Right ventricle myocardium superior (tissue), 1 donor: ENCODE measurements at regions not wholly inside any gene's neighbourhood (a gene's known extent, or its start where the extent isn't known, plus 50 kb on each side); places are given as distances from the start of the nearest gene placed in this dataset.
"Not testable (repeated sequence)": the region's sequence is repeated elsewhere in the genome, so short reads cannot be mapped to it uniquely, and the experiment has no call there.

Experiments used
- ATAC-seq: fragments of 200-7000 bp; cut with Tn5 transposase; one replicate; pipeline ENCODE4 v1.9.1; 2020; ENCODE audit warnings: mild to moderate bottlenecking; ENCODE audit not compliant: poor library complexity
- DNase-seq: peaks from one replicate; pipeline ENCODE4 v3.0.0-alpha.2; 2020
- intact Hi-C: fragments of 100-400 bp; cut with DNase I; formaldehyde crosslinking; loops from one replicate; pipeline ENCODE4 v1.11.2; 2022
- donor health status: DM: no; HTN: yes; CAD: no; lungs with severe emphysema.

GRCh38 chr12:14239935-14240872 is 125.3 kb upstream of the ATF7IP start:
- intact Hi-C loops: loop anchor here (10.0 kb wide), 1 partner anchor 425 kb away; no protein-coding TSS in a partner anchor
- DNase-seq: peak; percentile 53
- no peak for ATAC-seq

GRCh38 chr12:14240873-14241220 is 124.6 kb upstream of the ATF7IP start:
- DNase-seq (no peak), ATAC-seq (no peak)
- intact Hi-C loops: no loop called here

- intact Hi-C loops, DNase-seq, ATAC-seq: not testable (repeated sequence)
Measured at GRCh38 chr12:14242825-14243224, 122.7 kb upstream of the ATF7IP start.

- no peak for ATAC-seq
- no peak for DNase-seq
- intact Hi-C loops: no loop called here
Measured at GRCh38 chr12:14243941-14244340, 121.5 kb upstream of the ATF7IP start.

- ATAC-seq (no peak), DNase-seq (no peak)
- intact Hi-C loops: no loop called here
Measured at GRCh38 chr12:14244876-14245669, 120.4 kb upstream of the ATF7IP start.

- no peak for DNase-seq
- no peak for ATAC-seq
- intact Hi-C loops: no loop called here
Measured at GRCh38 chr12:14247166-14247565, 118.3 kb upstream of the ATF7IP start.

- ATAC-seq (no peak), DNase-seq (no peak)
- intact Hi-C loops: no loop called here
Measured at GRCh38 chr12:14249368-14249767, 116.1 kb upstream of the ATF7IP start.

- ATAC-seq: no peak
- intact Hi-C loops: no loop called here
- DNase-seq: no peak
Measured at GRCh38 chr12:14252697-14253096, 112.8 kb upstream of the ATF7IP start.

- ATAC-seq (no peak), DNase-seq (no peak)
- intact Hi-C loops: no loop called here
Measured at GRCh38 chr12:14253496-14253895, 112.0 kb upstream of the ATF7IP start.

GRCh38 chr12:14254781-14255180 is 110.7 kb upstream of the ATF7IP start:
- DNase-seq (no peak), ATAC-seq (no peak)
- intact Hi-C loops: loop anchor here (5.0 kb wide), 1 partner anchor 113 kb away; the partner anchor contains the start of gene ATF7IP

GRCh38 chr12:14256121-14256520 is 109.4 kb upstream of the ATF7IP start:
- ATAC-seq (no peak), DNase-seq (no peak)
- intact Hi-C loops: loop anchor here (5.0 kb wide), 1 partner anchor 111 kb away; the partner anchor contains the start of gene ATF7IP

GRCh38 chr12:14256555-14257169 is 108.8 kb upstream of the ATF7IP start:
- ATAC-seq: peak; percentile 81
- intact Hi-C loops: loop anchor here (5.0 kb wide), 1 partner anchor 111 kb away; the partner anchor contains the start of gene ATF7IP
- DNase-seq: peak; percentile 90

GRCh38 chr12:14257303-14257733 is 108.2 kb upstream of the ATF7IP start:
- intact Hi-C loops: loop anchor here (5.0 kb wide), 1 partner anchor 110 kb away; the partner anchor contains the start of gene ATF7IP
- peak; percentile 84 for ATAC-seq
- DNase-seq: peak; percentile 91

GRCh38 chr12:14257734-14258574 is 107.5 kb upstream of the ATF7IP start:
- DNase-seq (no peak), ATAC-seq (no peak)
- intact Hi-C loops: loop anchor here (5.0 kb wide), 1 partner anchor 109 kb away; the partner anchor contains the start of gene ATF7IP

- no peak for ATAC-seq
- intact Hi-C loops: loop anchor here (5.0 kb wide), 1 partner anchor 109 kb away; the partner anchor contains the start of gene ATF7IP
- DNase-seq: no peak
Measured at GRCh38 chr12:14258575-14258940, 106.9 kb upstream of the ATF7IP start.

GRCh38 chr12:14259481-14260010 is 105.9 kb upstream of the ATF7IP start:
- intact Hi-C loops: loop anchor here (5.0 kb wide), 1 partner anchor 108 kb away; the partner anchor contains the start of gene ATF7IP
- no peak for DNase-seq
- ATAC-seq: no peak
